ENCODE measurements at regions not wholly inside any gene's neighbourhood (a gene's known extent, or its start where the extent isn't known, plus 50 kb on each side); places are given as distances from the start of the nearest gene placed in this dataset.
"Not testable (repeated sequence)": the region's sequence is repeated elsewhere in the genome, so short reads cannot be mapped to it uniquely, and the experiment has no call there.

- no peak for DNase-seq (ENCODE audit: low read depth, low spot score)
Measured at GRCh38 chr17:51435171-51435552, 174.8 kb downstream of the UTP18 start.

DNA sequence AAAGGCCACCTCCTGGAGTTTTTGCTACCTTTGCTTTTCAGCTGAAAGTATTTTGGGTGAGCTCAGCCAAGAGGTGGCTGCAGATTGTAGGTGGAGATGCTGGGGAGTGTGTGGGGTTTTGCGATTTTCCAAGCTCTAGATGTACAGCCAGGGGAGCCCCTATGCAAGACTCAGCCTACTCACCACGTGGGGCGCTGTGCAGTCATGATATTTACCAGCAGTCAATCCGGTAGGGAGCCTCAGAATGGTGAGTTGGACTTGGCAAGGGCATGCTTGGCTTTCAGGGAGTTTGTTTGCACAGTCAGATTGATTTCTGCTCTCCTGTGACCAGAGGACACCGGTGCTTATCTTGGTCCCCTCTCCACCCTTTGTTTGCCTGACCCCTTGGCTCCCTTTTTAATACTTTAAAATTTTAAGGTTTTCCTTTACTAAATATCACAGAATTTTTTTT lies 175.3 kb downstream of the UTP18 start:
- peak; percentile 30 for DNase-seq (ENCODE audit: low read depth, low spot score)

DNA sequence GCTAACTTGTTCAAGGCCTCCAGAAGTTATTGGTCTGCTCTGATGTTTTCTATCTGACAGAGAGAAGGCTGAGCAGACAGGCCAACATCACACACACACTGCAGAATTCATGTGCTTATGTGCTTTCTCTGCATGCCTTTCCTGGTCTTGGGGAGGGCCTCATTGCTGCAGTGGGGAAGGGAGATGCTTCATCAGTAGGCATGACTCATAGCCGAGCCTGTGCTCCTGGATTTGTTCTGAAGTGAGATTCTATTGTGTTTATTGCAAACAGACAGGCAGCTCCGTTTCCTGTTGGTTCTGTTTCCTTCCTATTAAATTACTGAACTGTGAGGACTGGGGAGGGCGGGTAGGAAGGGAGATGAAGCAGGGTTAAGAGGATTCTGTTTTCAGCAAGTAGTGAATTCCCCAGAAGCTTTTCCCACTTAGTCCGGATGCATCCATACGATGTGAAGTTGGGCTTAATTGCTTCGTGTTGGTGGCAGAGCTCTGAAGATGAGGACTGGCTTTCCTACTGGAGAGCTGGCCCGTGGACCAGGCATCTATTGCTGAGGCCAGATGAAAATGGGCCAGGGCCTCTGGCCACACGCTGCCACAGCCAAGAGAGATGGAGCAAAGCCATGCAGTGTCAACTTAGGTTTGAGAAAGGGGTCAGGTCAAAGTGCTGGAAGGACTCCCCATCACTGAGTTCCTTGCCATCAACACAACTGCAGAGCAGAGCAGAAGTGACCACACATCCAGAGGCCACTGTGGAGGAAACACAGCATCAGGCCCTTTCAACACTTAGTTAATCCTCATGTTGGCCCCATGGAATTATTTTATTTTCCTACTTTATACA lies 179.3 kb downstream of the UTP18 start:
- DNase-seq (ENCODE audit: low read depth, low spot score), result no peak

GRCh38 chr17:51441431-51441830 lies 181.1 kb downstream of the UTP18 start:
- no peak for DNase-seq (ENCODE audit: low read depth, low spot score)

DNA sequence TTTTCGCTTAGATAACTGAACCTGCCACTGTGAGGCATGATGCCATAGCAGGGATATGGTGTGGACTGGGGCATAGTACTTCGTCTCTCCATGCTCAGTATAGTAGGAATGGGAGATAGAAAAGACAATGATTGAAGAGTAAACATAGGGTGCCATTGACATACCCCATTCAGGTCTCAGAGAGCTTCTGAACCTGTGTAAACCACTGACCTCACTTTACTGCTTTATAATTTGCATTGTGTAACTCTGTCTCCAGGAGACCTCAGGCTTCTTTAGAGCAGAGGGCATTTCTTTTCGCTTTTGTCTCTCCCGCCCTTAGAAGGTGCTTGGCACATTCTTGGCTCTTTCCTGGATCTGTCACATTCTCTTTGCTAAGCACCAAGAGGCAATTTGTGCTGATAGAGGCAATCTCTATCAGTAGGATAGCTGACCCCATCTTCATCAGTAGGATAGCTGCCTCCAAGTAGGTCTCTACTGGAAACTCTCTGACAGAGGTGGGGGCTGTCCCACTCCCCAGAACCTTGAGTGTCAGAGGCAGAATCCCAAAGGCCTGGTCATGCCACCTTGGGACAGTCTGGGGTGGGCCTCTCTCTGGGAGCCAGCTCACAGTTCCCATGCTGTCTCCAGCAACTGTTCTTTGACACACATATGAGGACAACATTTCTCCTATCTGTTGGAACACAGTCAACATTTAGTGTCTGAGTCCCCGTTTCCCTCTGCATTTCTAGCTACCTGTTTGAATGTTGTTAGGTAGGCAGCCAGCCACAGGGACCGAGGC lies 181.9 kb downstream of the UTP18 start:
- no peak for DNase-seq (ENCODE audit: low read depth, low spot score)

DNA sequence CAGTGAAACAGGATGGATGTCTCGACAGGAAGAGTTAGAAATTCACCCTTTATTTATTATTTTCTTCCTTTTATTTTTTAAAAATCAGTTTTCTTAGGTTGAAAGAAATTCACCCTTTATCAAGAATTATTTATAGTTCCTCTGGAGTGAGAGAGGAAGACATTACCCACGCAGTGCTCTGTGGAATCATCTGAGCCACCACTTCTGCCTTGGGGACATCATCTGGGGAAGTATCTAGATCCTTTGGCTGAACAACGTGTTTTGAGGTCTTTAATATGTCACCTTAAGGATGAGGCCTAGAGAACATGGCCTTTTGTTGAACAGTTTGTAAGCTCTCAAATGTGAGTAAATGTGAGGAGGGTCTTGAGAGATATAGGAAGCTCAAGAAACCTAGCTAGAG lies 183.3 kb downstream of the UTP18 start:
- no peak for DNase-seq (ENCODE audit: low read depth, low spot score)

GRCh38 chr17:51445946-51446345 lies 185.6 kb downstream of the UTP18 start:
- no peak for DNase-seq (ENCODE audit: low read depth, low spot score)

GRCh38 chr17:51454456-51454978 lies 194.2 kb downstream of the UTP18 start:
- DNase-seq (ENCODE audit: low read depth, low spot score), result no peak

- no peak for DNase-seq (ENCODE audit: low read depth, low spot score)
Measured at GRCh38 chr17:51455211-51455610, 194.9 kb downstream of the UTP18 start.

GRCh38 chr17:51455931-51456330 lies 195.6 kb downstream of the UTP18 start:
- no peak for DNase-seq (ENCODE audit: low read depth, low spot score)

DNA sequence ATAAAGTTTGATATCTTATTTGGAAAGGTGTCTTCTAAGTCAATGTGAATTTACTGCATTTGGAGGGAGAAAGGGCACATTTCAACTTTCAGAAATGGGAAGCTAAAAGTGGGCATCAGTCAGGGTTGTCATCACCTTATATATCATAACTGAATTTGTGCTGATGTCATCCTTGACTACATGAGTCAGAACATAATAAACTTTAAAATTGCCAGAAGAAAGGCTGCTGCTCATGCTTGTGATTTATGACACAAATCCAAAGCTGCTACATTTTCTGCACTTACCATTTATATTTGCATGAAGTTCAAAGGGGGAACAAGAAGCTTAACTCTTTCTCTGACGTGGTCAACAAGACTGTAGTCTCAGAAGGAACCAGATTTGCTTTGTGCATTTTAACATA lies 196.6 kb downstream of the UTP18 start:
- DNase-seq (ENCODE audit: low read depth, low spot score), result no peak

GRCh38 chr17:51461578-51462004 lies 201.2 kb downstream of the UTP18 start:
- DNase-seq (ENCODE audit: low read depth, low spot score), result peak; percentile 16

DNA sequence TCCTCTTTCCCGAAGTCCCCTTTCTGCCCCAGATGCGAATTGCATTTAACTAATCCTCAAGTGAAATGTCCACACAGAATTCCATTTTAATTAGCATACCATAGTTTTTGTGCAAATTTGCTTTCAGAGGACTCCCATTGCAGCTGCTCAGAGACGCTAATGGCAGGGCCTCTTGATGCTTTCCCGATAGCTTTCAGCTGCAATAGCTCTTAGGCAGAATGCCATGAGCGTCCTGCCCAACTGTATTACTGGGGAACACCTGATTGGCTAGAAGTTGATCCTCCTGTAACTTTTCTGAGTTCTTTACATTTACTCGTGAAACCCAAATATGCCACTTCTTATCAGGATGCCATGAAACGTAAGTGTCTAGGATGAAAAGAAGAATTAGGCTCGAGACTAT lies 203.0 kb downstream of the UTP18 start:
- no peak for DNase-seq (ENCODE audit: low read depth, low spot score)

DNA sequence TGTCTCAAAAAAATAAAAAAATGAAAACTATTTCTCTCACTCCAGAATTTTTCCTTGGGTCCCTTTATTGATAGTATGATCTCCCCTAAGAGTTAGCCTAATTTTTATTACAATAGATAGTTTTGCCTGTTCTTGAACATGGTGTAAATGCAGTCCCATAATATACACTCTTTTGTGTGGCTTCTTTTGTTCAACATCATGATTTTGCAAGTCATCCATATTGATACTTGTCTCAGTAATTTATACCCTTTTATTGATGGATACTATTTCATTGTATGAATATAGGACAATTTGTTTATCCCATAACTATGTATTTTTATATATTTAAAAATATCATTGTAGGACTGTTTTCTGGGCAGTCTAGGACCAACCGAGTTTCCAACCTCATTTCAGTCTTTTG lies 207.0 kb downstream of the UTP18 start:
- no peak for DNase-seq (ENCODE audit: low read depth, low spot score)

- no peak for DNase-seq (ENCODE audit: low read depth, low spot score)
Measured at GRCh38 chr17:51472670-51473205, 212.4 kb downstream of the UTP18 start.

DNA sequence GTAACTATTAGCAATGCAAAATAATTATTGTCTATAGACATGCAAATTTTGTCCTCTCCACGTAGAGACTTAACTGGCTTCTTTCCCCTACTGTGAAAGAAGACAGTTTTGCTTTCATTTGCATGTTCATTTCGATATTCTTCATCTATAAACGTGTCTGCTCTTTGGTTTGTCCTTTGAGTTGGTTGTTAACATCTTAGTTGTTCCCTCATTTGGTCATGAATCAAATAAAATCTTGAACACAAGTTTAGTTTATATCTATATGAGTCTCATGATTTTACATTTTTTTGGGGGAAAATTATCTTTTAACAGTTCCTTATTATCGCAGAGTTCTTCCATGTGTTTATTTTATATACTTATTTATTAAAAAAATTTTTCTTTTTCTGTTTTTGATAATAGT lies 214.4 kb downstream of the UTP18 start:
- no peak for DNase-seq (ENCODE audit: low read depth, low spot score)

GRCh38 chr17:51475730-51476129 lies 215.4 kb downstream of the UTP18 start:
- no peak for DNase-seq (ENCODE audit: low read depth, low spot score)

GRCh38 chr17:51479303-51479702 lies 219.0 kb downstream of the UTP18 start:
- no peak for DNase-seq (ENCODE audit: low read depth, low spot score)

DNA sequence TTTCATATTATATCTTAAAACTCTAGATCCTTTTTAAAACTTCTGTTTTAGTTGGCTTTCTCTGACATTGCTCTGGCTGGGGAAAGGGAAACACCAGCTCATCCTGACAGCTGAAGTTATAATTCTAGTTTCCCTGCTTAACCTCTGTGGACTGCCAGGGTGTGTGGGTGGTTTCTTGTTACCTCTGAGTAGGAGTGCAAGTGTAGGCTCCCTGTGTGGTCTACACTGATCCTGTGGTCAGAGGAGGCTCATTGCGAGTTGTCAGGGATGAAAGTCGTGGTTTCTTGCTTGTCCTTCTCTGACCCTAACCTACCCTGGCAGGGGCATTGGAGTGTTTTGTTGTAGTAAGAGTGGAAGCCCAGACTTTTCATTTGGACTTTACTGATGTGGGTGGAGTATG lies 221.0 kb downstream of the UTP18 start:
- no peak for DNase-seq (ENCODE audit: low read depth, low spot score)

GRCh38 chr17:51482248-51482647 lies 221.9 kb downstream of the UTP18 start:
- DNase-seq (ENCODE audit: low read depth, low spot score), result not testable (repeated sequence)

- DNase-seq (ENCODE audit: low read depth, low spot score), result no peak
Measured at GRCh38 chr17:51486091-51486490, 225.7 kb downstream of the UTP18 start.

DNA sequence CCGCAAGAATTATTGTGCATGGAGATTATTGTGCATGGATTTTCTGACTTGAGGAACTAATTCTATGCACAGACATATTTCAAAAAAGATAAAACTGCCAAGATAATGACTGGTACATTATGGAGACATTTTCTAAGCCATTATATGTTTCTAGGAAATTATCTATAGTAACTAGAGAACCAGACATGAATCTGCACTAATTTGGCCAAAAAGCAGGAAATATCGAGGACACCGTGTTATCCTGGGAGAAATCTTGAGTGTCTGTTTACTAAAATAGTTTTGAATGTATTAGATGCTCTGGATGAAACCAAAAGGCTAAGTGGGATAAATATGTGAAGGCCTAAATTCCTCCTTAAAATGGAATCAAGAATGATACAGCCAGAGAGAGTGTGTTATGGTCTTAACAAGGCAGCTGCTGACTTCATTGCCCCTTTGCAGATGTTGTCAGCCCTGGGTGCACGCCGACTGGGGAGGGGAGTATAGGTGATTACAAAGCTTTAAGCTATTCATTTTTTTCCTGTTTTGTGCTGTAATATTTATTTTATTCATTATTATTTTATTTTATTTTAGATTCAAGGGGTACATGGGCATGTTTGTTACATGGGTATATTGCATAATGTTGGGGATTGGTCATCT lies 226.7 kb downstream of the UTP18 start:
- no peak for DNase-seq (ENCODE audit: low read depth, low spot score)

Measured in activated CD4-positive, CD25-positive, alpha-beta regulatory T cell treated with anti-CD3 and anti-CD28 coated beads, Interleukin-2, amount 50 U/mL, for 16 hours (primary cell).